HG03558 (cell line): ENCODE measurements at regions not wholly inside any gene's neighbourhood (a gene's known extent, or its start where the extent isn't known, plus 50 kb on each side); places are given as distances from the start of the nearest gene placed in this dataset.

ENCODE experiments used
- ATAC-seq: cut with Tn5 transposase; IDR thresholded peaks from one replicate; pipeline ENCODE4 v1.9.1; 2021; ENCODE audit warnings: moderate number of reproducible peaks; ENCODE audit not compliant: unreplicated experiment; ENCODE audit errors: extremely low read depth

- no peak for ATAC-seq
Measured at GRCh38 chr11:112826026-112826425, 135.2 kb upstream of the NCAM1 start.

- ATAC-seq, result no peak
Measured at GRCh38 chr11:112826788-112827187, 134.4 kb upstream of the NCAM1 start.

- no peak for ATAC-seq
Measured at GRCh38 chr11:112828421-112828820, 132.8 kb upstream of the NCAM1 start.

GRCh38 chr11:112829971-112830654 is 131.1 kb upstream of the NCAM1 start:
- no peak for ATAC-seq

GRCh38 chr11:112831041-112831440 is 130.2 kb upstream of the NCAM1 start:
- no peak for ATAC-seq

GRCh38 chr11:112831969-112832766 is 129.1 kb upstream of the NCAM1 start:
- ATAC-seq, result no peak

- ATAC-seq, result no peak
Measured at GRCh38 chr11:112834277-112834755, 126.9 kb upstream of the NCAM1 start.

GRCh38 chr11:112835591-112836255 is 125.5 kb upstream of the NCAM1 start:
- no peak for ATAC-seq

- no peak for ATAC-seq
Measured at GRCh38 chr11:112836256-112836602, 125.0 kb upstream of the NCAM1 start.

GRCh38 chr11:112837162-112837826 is 123.9 kb upstream of the NCAM1 start:
- no peak for ATAC-seq

GRCh38 chr11:112839051-112839450 is 122.2 kb upstream of the NCAM1 start:
- no peak for ATAC-seq

- ATAC-seq, result no peak
Measured at GRCh38 chr11:112841729-112842128, 119.5 kb upstream of the NCAM1 start.

- no peak for ATAC-seq
Measured at GRCh38 chr11:112842151-112842550, 119.1 kb upstream of the NCAM1 start.

GRCh38 chr11:112844517-112844916 is 116.7 kb upstream of the NCAM1 start:
- ATAC-seq, result no peak

GRCh38 chr11:112847568-112847967 is 113.7 kb upstream of the NCAM1 start:
- ATAC-seq, result no peak

- no peak for ATAC-seq
Measured at GRCh38 chr11:112852143-112852866, 108.9 kb upstream of the NCAM1 start.

GRCh38 chr11:112856133-112856532 is 105.1 kb upstream of the NCAM1 start:
- no peak for ATAC-seq

- ATAC-seq, result no peak
Measured at GRCh38 chr11:112856591-112856990, 104.6 kb upstream of the NCAM1 start.

- ATAC-seq, result no peak
Measured at GRCh38 chr11:112858289-112859023, 102.8 kb upstream of the NCAM1 start.
